H1 (cell line): ENCODE measurements at regions not wholly inside any gene's neighbourhood (a gene's known extent, or its start where the extent isn't known, plus 50 kb on each side); places are given as distances from the start of the nearest gene placed in this dataset.

Experiments
- CTCF ChIA-PET: fragments of 300-600 bp; sonication (Branson Sonifier 250); formaldehyde crosslinking; loops from one replicate; lab custom pipeline; 2021; ENCODE audit not compliant: partially characterized antibody; lab: Charles Lee
- POLR2A ChIA-PET: fragments of 300-600 bp; sonication (Branson Sonifier 250); formaldehyde crosslinking; loops from one replicate; lab custom pipeline; 2021; ENCODE audit warnings: inconsistent platforms; ENCODE audit not compliant: partially characterized antibody; lab: Charles Lee
- DNase-seq, 2 experiments: peaks; one replicate each; pipeline versions ENCODE4 v3.0.0 to v3.0.0-alpha.2; 2010 to 2022; ENCODE audit warnings: low spot score in 2 of 2, low read depth in 1 of 2, mixed read lengths in 1 of 2
- FAIRE-seq: peaks from 2 replicates; lab custom pipeline; 2011; peaks lifted over from hg19 to GRCh38; lab: Jason Lieb, UNC
- H2AFZ ChIP-seq: 2 replicates; pipeline ENCODE4 v1.8.1; 2012; ENCODE audit warnings: low read length, inconsistent platforms
- H2AK5ac ChIP-seq: 2 replicates; pipeline ENCODE4 v1.6.1; 2013; ENCODE audit warnings: low read depth, low read length
- H2BK120ac ChIP-seq: replicated peaks from 2 replicates; pipeline ENCODE3; 2013; ENCODE audit warnings: low read depth, low read length, inconsistent platforms
- H2BK12ac ChIP-seq: 2 replicates; pipeline ENCODE4 v1.6.1; 2013; ENCODE audit warnings: low read depth, low read length
- H2BK15ac ChIP-seq: 2 replicates; pipeline ENCODE4 v1.6.1; 2013; ENCODE audit warnings: low read length
- H2BK20ac ChIP-seq: 2 replicates; pipeline ENCODE4 v1.6.1; 2013; ENCODE audit warnings: low read length
- H2BK5ac ChIP-seq: 2 replicates; pipeline ENCODE4 v1.6.1; 2013; ENCODE audit warnings: low read depth, low read length
- H3K14ac ChIP-seq: 2 replicates; pipeline ENCODE4 v1.6.1; 2013; ENCODE audit warnings: inconsistent platforms; ENCODE audit not compliant: insufficient read length
- H3K18ac ChIP-seq: 2 replicates; pipeline ENCODE4 v1.6.1; 2013; ENCODE audit warnings: low read length; ENCODE audit errors: extremely low read depth
- H3K23ac ChIP-seq: 2 replicates; pipeline ENCODE4 v1.6.1; 2013; ENCODE audit warnings: inconsistent platforms; ENCODE audit not compliant: insufficient read length
- H3K23me2 ChIP-seq: 2 replicates; pipeline ENCODE4 v1.6.1; 2013; ENCODE audit warnings: low read depth, low read length
- H3K27ac ChIP-seq: 2 replicates; pipeline ENCODE4 v1.6.1; 2011; ENCODE audit warnings: low read depth, low read length, inconsistent platforms
- H3K27me3 ChIP-seq, 4 experiments: replicated peaks in 1 of 4; 1 replicate in 1 of 4; 2 replicates in 3 of 4; pipeline versions ENCODE4 v1.6.1 to v1.8.1; 2011 to 2013; ENCODE audit warnings: low read length in 3 of 4, mild to moderate bottlenecking in 3 of 4, inconsistent platforms in 2 of 4, mixed read lengths in 2 of 4, moderate library complexity in 1 of 4; ENCODE audit not compliant: control insufficient read depth in 3 of 4, insufficient read depth in 3 of 4; ENCODE audit errors: extremely low read depth in 1 of 4
- H3K36me3 ChIP-seq, 4 experiments: 2 replicates each; pipeline versions ENCODE4 v1.6.1 to v1.8.1; 2011 to 2013; ENCODE audit warnings: mild to moderate bottlenecking in 4 of 4, low read length in 3 of 4, moderate library complexity in 2 of 4, control low read depth in 1 of 4, inconsistent platforms in 1 of 4; ENCODE audit not compliant: insufficient read depth in 4 of 4, control insufficient read depth in 2 of 4
- H3K4ac ChIP-seq: replicated peaks from 2 replicates; pipeline ENCODE3; 2013; ENCODE audit warnings: low read length, low read depth, mixed read lengths, inconsistent platforms; ENCODE audit not compliant: insufficient read length
- H3K4me1 ChIP-seq, 4 experiments: replicated peaks in 1 of 4; 1 replicate in 1 of 4; 2 replicates in 3 of 4; pipeline versions ENCODE4 v1.6.1 to v1.8.1; 2011 to 2013; ENCODE audit warnings: low read length in 3 of 4, inconsistent platforms in 2 of 4, mixed read lengths in 1 of 4; ENCODE audit not compliant: insufficient read depth in 4 of 4, control insufficient read depth in 3 of 4
- H3K4me2 ChIP-seq, 2 experiments: 2 replicates each; pipeline versions ENCODE4 v1.6.1 to v1.8.1; 2011 to 2013; ENCODE audit warnings: low read depth in 2 of 2, low read length in 2 of 2, control low read depth in 1 of 2, inconsistent platforms in 1 of 2, mild to moderate bottlenecking in 1 of 2; ENCODE audit not compliant: insufficient read depth in 1 of 2
- H3K4me3 ChIP-seq, 4 experiments: fragments of 200-600, 300-600 bp in 1 of 4; sonication (generic), shearing (Covaris generic), sonication (Bioruptor Twin) in 1 of 4; 2 replicates each; pipeline versions ENCODE4 v1.5.1 to v1.8.1; 2011 to 2016; ENCODE audit warnings: low read length in 4 of 4, low read depth in 3 of 4, control low read depth in 2 of 4, inconsistent platforms in 2 of 4, mild to moderate bottlenecking in 2 of 4, mixed read lengths in 1 of 4, moderate library complexity in 1 of 4; ENCODE audit not compliant: insufficient read depth in 2 of 4; ENCODE audit errors: extremely low read depth in 1 of 4
- H3K56ac ChIP-seq: replicated peaks from 2 replicates; pipeline ENCODE3; 2013; ENCODE audit warnings: low read depth, mild to moderate bottlenecking, mixed read lengths, low read length, inconsistent platforms; ENCODE audit not compliant: insufficient read length
- H3K79me1 ChIP-seq: 2 replicates; pipeline ENCODE4 v1.6.1; 2013; ENCODE audit warnings: low read depth, low read length, control low read depth
- H3K79me2 ChIP-seq, 2 experiments: 2 replicates each; pipeline versions ENCODE4 v1.6.1 to v1.8.1; 2012 to 2013; ENCODE audit warnings: low read length in 2 of 2, mild to moderate bottlenecking in 2 of 2, inconsistent platforms in 1 of 2; ENCODE audit not compliant: insufficient read depth in 2 of 2, control insufficient read depth in 1 of 2
- H3K9ac ChIP-seq, 4 experiments: replicated peaks in 1 of 4; 1 replicate in 1 of 4; 2 replicates in 3 of 4; pipeline versions ENCODE4 v1.6.1 to v1.8.1; 2011 to 2013; ENCODE audit warnings: low read depth in 3 of 4, low read length in 3 of 4, control low read depth in 2 of 4, mild to moderate bottlenecking in 2 of 4, moderate library complexity in 2 of 4, inconsistent platforms in 1 of 4; ENCODE audit errors: extremely low read depth in 1 of 4
- H3K9me3 ChIP-seq, 2 experiments: 2 replicates each; pipeline versions ENCODE4 v1.6.1 to v1.8.1; 2012 to 2013; ENCODE audit warnings: mild to moderate bottlenecking in 2 of 2, moderate library complexity in 2 of 2, control low read depth in 1 of 2, inconsistent platforms in 1 of 2, low read depth in 1 of 2, low read length in 1 of 2, mixed read lengths in 1 of 2; ENCODE audit not compliant: insufficient read depth in 2 of 2
- H4K20me1 ChIP-seq, 2 experiments: replicated peaks in 1 of 2; 2 replicates each; pipeline versions ENCODE3 to v1.8.1; 2011 to 2013; ENCODE audit warnings: inconsistent platforms in 2 of 2, low read length in 2 of 2, mild to moderate bottlenecking in 1 of 2; ENCODE audit not compliant: insufficient read depth in 2 of 2, control insufficient read depth in 1 of 2
- H4K5ac ChIP-seq: 2 replicates; pipeline ENCODE4 v1.6.1; 2013; ENCODE audit warnings: low read length, low read depth, mixed read lengths, inconsistent platforms; ENCODE audit not compliant: insufficient read length
- H4K8ac ChIP-seq: 2 replicates; pipeline ENCODE4 v1.8.0; 2013; ENCODE audit warnings: mild to moderate bottlenecking, moderate library complexity, low read length, inconsistent platforms; ENCODE audit not compliant: insufficient read depth; ENCODE audit errors: extremely low read depth
- H4K91ac ChIP-seq: replicated peaks from 2 replicates; pipeline ENCODE3; 2013; ENCODE audit warnings: low read length, mixed read lengths, inconsistent platforms; ENCODE audit not compliant: insufficient read length
- CBX5 ChIP-seq: fragments of 300-800, 300-1000 bp; sonication (generic); IDR thresholded peaks from 2 replicates; pipeline ENCODE4 v1.7.1; 2016; ENCODE audit warnings: antibody characterized with exemption, low read length, low read depth
- CTBP2 ChIP-seq: IDR thresholded peaks from 2 replicates; pipeline ENCODE4 v1.7.0; 2011; ENCODE audit warnings: borderline replicate concordance, mild to moderate bottlenecking, moderate library complexity, mixed read lengths, low read length; ENCODE audit not compliant: insufficient read depth, insufficient read length
- FOSL1 ChIP-seq: IDR thresholded peaks from 2 replicates; pipeline ENCODE4 v1.6.1; 2011; ENCODE audit warnings: mild to moderate bottlenecking, low read depth, low read length, moderate library complexity; ENCODE audit not compliant: insufficient read depth
- RXRA ChIP-seq: IDR thresholded peaks from 2 replicates; pipeline ENCODE4 v1.6.1; 2011; ENCODE audit warnings: low read depth, mild to moderate bottlenecking, low read length, moderate library complexity; ENCODE audit not compliant: insufficient read depth
- SP4 ChIP-seq: IDR thresholded peaks from 2 replicates; pipeline ENCODE4 v1.6.1; 2012; ENCODE audit warnings: low read length, inconsistent platforms
- TAF7 ChIP-seq: optimal IDR thresholded peaks from 2 replicates; pipeline ENCODE3; 2011; ENCODE audit warnings: low read depth, mild to moderate bottlenecking, inconsistent platforms, low read length, moderate library complexity, borderline replicate concordance
- WGBS, 2 experiments: shearing (Covaris generic) in 1 of 2; methylation state at CpG; one replicate each; pipeline versions ENCODE4 v1.1.6 to v1.1.7; 2013 to 2015; ENCODE audit warnings: low lambda C conversion rate in 2 of 2, mixed read lengths in 2 of 2, inconsistent platforms in 1 of 2, low coverage in 1 of 2, missing lambda C conversion rate in 1 of 2; ENCODE audit not compliant: insufficient replicate concordance in 2 of 2, insufficient coverage in 1 of 2, insufficient read length in 1 of 2; ENCODE audit errors: extremely low coverage in 1 of 2, missing lambda C conversion rate in 1 of 2; 5-methylcytosine and 5-hydroxymethylcytosine counted together
- TF ChIP-seq, protein P1 (sequence below): IDR thresholded peaks from 2 replicates; pipeline ENCODE4 v1.6.1; 2012; ENCODE audit warnings: inconsistent platforms
- TF ChIP-seq, protein P2 (sequence below), 3 experiments: IDR thresholded peaks; 1 replicate in 2 of 3; 2 replicates in 1 of 3; pipeline versions ENCODE4 v1.5.1 to v1.6.1; 2011; ENCODE audit warnings: low read length in 3 of 3, mild to moderate bottlenecking in 3 of 3, inconsistent platforms in 2 of 3, low read depth in 1 of 3, moderate library complexity in 1 of 3; ENCODE audit not compliant: insufficient read depth in 1 of 3; ENCODE audit errors: control extremely low read depth in 1 of 3
- TF ChIP-seq, protein P3 (sequence below): IDR thresholded peaks from 2 replicates; pipeline ENCODE4 v1.6.1; 2011; ENCODE audit warnings: low read depth, mild to moderate bottlenecking, low read length; ENCODE audit not compliant: insufficient read depth

GRCh38 chr10:90440870-90441269 is 417.0 kb downstream of the HTR7 start:
- no peak overlapping the region for H2BK15ac ChIP-seq
- DNase-seq (no peak), FAIRE-seq (no peak)
- no peak overlapping the region for H3K9ac ChIP-seq
- no peak overlapping the region for H3K18ac ChIP-seq
- no peak overlapping the region for H2BK120ac ChIP-seq
- no peaks in the 10 kb centered on the region for H3K4me1 ChIP-seq
- no peaks in the 10 kb centered on the region for H3K9me3 ChIP-seq
- no peak overlapping the region for H4K5ac ChIP-seq
- H3K79me1 ChIP-seq = no peaks in the 10 kb centered on the region
- no peaks in the 10 kb centered on the region for H3K23me2 ChIP-seq
- WGBS, 2 experiments = 86% methylated on average over 2 of the region's 2 CpGs; no CpG with 5 or more reads in 1 of the 2 experiments
- no peak overlapping the region for H3K27ac ChIP-seq
- no peak overlapping the region for H3K4me2 ChIP-seq
- no peak overlapping the region for H4K8ac ChIP-seq
- CTCF ChIA-PET = no interaction called here
- POLR2A ChIA-PET = no interaction called here
- no peak overlapping the region for H3K14ac ChIP-seq
- H3K4ac ChIP-seq = no peak overlapping the region
- H4K20me1 ChIP-seq = no peaks in the 10 kb centered on the region
- no peaks in the 10 kb centered on the region for H3K79me2 ChIP-seq
- H2AFZ ChIP-seq = no peak overlapping the region
- no peak overlapping the region for H2BK5ac ChIP-seq
- no peak overlapping the region for H2AK5ac ChIP-seq
- H3K4me3 ChIP-seq = no peak overlapping the region
- no peaks in the 10 kb centered on the region for H3K36me3 ChIP-seq
- H3K23ac ChIP-seq = no peak overlapping the region
- H4K91ac ChIP-seq = no peak overlapping the region
- no peak overlapping the region for H2BK12ac ChIP-seq
- H3K56ac ChIP-seq = no peak overlapping the region
- no peak overlapping the region for H2BK20ac ChIP-seq
- no peaks in the 10 kb centered on the region for H3K27me3 ChIP-seq
- TF ChIP-seq, protein P1, sequence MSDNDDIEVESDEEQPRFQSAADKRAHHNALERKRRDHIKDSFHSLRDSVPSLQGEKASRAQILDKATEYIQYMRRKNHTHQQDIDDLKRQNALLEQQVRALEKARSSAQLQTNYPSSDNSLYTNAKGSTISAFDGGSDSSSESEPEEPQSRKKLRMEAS = no peak
- TF ChIP-seq RXRA (no peak), TAF7 (no peak), CBX5 (no peak), SP4 (no peak), CTBP2 (no peak), FOSL1 (no peak)
- TF ChIP-seq, protein P2, sequence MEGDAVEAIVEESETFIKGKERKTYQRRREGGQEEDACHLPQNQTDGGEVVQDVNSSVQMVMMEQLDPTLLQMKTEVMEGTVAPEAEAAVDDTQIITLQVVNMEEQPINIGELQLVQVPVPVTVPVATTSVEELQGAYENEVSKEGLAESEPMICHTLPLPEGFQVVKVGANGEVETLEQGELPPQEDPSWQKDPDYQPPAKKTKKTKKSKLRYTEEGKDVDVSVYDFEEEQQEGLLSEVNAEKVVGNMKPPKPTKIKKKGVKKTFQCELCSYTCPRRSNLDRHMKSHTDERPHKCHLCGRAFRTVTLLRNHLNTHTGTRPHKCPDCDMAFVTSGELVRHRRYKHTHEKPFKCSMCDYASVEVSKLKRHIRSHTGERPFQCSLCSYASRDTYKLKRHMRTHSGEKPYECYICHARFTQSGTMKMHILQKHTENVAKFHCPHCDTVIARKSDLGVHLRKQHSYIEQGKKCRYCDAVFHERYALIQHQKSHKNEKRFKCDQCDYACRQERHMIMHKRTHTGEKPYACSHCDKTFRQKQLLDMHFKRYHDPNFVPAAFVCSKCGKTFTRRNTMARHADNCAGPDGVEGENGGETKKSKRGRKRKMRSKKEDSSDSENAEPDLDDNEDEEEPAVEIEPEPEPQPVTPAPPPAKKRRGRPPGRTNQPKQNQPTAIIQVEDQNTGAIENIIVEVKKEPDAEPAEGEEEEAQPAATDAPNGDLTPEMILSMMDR (IDR thresholded peaks at IDR 0.05; ENCODE audit: control extremely low read depth in 1 of 3, insufficient read depth in 1 of 3, low read depth in 1 of 3, low read length in 3 of 3) = no peak
- TF ChIP-seq, protein P3, sequence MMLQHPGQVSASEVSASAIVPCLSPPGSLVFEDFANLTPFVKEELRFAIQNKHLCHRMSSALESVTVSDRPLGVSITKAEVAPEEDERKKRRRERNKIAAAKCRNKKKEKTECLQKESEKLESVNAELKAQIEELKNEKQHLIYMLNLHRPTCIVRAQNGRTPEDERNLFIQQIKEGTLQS = no peak
